ENCODE measurements at regions not wholly inside any gene's neighbourhood (a gene's known extent, or its start where the extent isn't known, plus 50 kb on each side); places are given as distances from the start of the nearest gene placed in this dataset.

DNA sequence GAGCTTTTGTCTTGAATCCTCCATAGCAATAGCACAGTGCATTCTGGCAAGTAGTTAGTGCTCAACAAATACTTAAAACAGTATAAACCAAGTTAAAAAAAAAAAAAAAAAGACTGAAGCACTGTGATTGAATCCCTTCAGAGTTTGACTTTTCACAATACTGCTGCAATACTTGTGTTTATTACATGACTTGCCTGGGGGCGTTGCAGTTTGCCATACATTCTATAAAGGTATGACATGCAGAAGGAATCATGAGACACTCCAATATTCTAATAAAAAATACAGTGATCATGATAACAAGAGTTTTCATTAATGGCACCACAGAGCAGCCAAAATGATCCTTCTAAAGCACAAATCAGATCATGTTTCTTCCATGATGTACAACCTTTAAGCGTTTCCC lies 205.0 kb upstream of the CDKN3 start:
- Histone ChIP-seq H4K20me1 (ENCODE audit: insufficient read depth) (no peaks in the 10 kb centered on the region), H3K4me3 (IDR thresholded peaks at IDR 0.05; ENCODE audit: insufficient read depth, low read depth, low read length) (no peak overlapping the region), H3K4me1 (ENCODE audit: low read depth, poor library complexity, severe bottlenecking) (peaks cover 5% of the 10 kb centered on the region), H2AFZ (ENCODE audit: low read depth) (no peak overlapping the region), H3K36me3 (ENCODE audit: insufficient read depth) (no peaks in the 10 kb centered on the region), H3K27me3 (ENCODE audit: insufficient read depth, low read depth) (no peaks in the 10 kb centered on the region), H3K79me2 (ENCODE audit: insufficient read depth, low read depth) (no peaks in the 10 kb centered on the region), H3K27ac (no peak overlapping the region), H3K4me2 (no peak overlapping the region), H3K9ac (no peak overlapping the region)
- TF ChIP-seq, protein P1, sequence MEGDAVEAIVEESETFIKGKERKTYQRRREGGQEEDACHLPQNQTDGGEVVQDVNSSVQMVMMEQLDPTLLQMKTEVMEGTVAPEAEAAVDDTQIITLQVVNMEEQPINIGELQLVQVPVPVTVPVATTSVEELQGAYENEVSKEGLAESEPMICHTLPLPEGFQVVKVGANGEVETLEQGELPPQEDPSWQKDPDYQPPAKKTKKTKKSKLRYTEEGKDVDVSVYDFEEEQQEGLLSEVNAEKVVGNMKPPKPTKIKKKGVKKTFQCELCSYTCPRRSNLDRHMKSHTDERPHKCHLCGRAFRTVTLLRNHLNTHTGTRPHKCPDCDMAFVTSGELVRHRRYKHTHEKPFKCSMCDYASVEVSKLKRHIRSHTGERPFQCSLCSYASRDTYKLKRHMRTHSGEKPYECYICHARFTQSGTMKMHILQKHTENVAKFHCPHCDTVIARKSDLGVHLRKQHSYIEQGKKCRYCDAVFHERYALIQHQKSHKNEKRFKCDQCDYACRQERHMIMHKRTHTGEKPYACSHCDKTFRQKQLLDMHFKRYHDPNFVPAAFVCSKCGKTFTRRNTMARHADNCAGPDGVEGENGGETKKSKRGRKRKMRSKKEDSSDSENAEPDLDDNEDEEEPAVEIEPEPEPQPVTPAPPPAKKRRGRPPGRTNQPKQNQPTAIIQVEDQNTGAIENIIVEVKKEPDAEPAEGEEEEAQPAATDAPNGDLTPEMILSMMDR (conservative IDR thresholded peaks at IDR 0.05; ENCODE audit: low read depth, low read length): no peak

DNA sequence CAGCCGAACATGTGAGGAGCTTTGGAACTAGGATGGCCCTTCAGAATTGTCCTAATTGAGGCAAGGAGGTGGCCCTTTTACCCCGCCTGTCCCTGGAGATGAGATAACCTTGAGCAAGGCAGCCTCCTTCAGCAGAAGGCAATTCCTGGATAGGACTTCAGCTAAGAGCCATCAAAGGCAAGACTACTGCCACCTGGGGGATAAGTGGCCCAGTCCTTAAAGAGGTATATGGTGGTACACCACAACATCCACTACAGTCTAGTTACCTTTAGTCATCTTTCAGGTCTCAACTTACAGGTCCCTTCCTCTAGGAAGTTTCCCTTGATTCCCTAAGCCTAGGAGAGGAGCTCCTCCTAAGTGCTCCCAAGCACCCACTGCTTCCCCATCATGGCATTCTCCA lies 204.2 kb upstream of the CDKN3 start:
- Histone ChIP-seq H3K4me3 (IDR thresholded peaks at IDR 0.05; ENCODE audit: insufficient read depth, low read depth, low read length) (no peak overlapping the region), H3K4me2 (no peak overlapping the region), H3K27ac (no peak overlapping the region), H2AFZ (ENCODE audit: low read depth) (no peak overlapping the region), H3K36me3 (ENCODE audit: insufficient read depth) (no peaks in the 10 kb centered on the region), H4K20me1 (ENCODE audit: insufficient read depth) (no peaks in the 10 kb centered on the region), H3K4me1 (ENCODE audit: low read depth, poor library complexity, severe bottlenecking) (peaks cover 5% of the 10 kb centered on the region), H3K79me2 (ENCODE audit: insufficient read depth, low read depth) (no peaks in the 10 kb centered on the region), H3K27me3 (ENCODE audit: insufficient read depth, low read depth) (no peaks in the 10 kb centered on the region), H3K9ac (no peak overlapping the region)
- TF ChIP-seq, protein P1 (conservative IDR thresholded peaks at IDR 0.05; ENCODE audit: low read depth, low read length): no peak

DNA sequence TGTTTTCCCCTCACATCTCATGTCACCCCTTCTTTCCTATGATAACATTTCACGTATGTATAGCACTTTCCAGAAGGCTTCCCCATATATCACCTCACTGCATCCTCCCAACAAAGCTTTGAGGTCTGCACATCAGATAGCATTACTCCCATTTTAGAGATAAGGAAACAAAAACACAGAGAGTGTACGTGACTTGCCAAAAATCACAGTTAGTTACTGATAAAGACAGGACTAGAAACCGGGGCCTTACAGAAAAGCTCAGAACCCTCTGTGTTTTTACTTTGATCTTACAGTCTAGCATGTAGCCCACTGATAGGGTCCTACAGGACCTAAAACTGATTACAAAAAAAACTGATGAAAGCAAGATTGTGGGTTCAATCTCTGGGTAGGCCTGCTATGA lies 202.9 kb upstream of the CDKN3 start:
- Histone ChIP-seq H3K79me2 (ENCODE audit: insufficient read depth, low read depth) (no peaks in the 10 kb centered on the region), H4K20me1 (ENCODE audit: insufficient read depth) (no peaks in the 10 kb centered on the region), H3K4me3 (IDR thresholded peaks at IDR 0.05; ENCODE audit: insufficient read depth, low read depth, low read length) (no peak overlapping the region), H3K27ac (no peak overlapping the region), H2AFZ (ENCODE audit: low read depth) (no peak overlapping the region), H3K4me1 (ENCODE audit: low read depth, poor library complexity, severe bottlenecking) (peaks cover 5% of the 10 kb centered on the region), H3K36me3 (ENCODE audit: insufficient read depth) (no peaks in the 10 kb centered on the region), H3K9ac (no peak overlapping the region), H3K4me2 (no peak overlapping the region), H3K27me3 (ENCODE audit: insufficient read depth, low read depth) (no peaks in the 10 kb centered on the region)
- TF ChIP-seq, protein P1 (conservative IDR thresholded peaks at IDR 0.05; ENCODE audit: low read depth, low read length): no peak

DNA sequence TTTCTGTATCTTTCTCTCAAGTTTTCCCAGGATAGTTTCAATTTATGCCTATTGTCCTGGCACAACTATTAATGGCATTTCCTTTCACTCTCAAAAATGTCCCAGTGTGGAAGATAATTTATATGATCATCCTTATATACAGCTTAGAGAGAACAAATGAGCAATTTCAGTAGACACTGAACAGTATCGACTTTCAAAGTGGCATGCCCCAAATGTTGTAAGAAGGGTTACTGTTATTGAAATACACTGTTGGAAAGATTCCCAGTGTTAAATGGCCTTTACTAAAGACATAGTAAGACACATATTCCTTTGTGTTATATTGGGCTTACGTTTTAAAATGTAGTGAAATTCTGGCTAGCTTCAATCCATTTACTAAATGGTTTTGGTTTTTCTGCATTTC lies 202.3 kb upstream of the CDKN3 start:
- H3K27ac ChIP-seq: no peak overlapping the region
- no peaks in the 10 kb centered on the region for H4K20me1 ChIP-seq (ENCODE audit: insufficient read depth)
- H2AFZ ChIP-seq (ENCODE audit: low read depth): no peak overlapping the region
- H3K4me1 ChIP-seq (ENCODE audit: low read depth, poor library complexity, severe bottlenecking): peaks cover 2% of the 10 kb centered on the region
- H3K27me3 ChIP-seq (ENCODE audit: insufficient read depth, low read depth): no peaks in the 10 kb centered on the region
- H3K79me2 ChIP-seq (ENCODE audit: insufficient read depth, low read depth): no peaks in the 10 kb centered on the region
- H3K4me3 ChIP-seq (IDR thresholded peaks at IDR 0.05; ENCODE audit: insufficient read depth, low read depth, low read length): no peak overlapping the region
- no peaks in the 10 kb centered on the region for H3K36me3 ChIP-seq (ENCODE audit: insufficient read depth)
- H3K9ac ChIP-seq: no peak overlapping the region
- TF ChIP-seq, protein P1 (conservative IDR thresholded peaks at IDR 0.05; ENCODE audit: low read depth, low read length): no peak
- H3K4me2 ChIP-seq: no peak overlapping the region

DNA sequence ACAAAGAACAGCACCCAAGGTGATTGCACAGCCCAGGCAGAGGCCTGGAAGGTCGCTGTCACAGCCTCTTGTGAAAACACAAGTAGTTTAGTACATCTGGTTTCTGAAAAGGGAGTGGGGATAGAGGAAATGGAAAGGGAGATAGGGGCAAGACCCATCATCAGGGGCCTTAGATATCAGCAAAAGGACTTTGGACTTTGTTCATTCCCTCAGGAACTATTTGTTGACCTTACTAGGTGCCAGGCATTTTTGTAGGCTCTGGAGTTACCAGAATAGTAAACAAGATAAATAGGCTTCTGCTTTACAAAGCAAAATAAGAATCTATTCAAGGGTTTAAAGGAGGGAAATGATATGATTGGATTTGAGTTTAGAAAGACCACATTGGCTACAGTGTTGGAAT lies 199.4 kb upstream of the CDKN3 start:
- Histone ChIP-seq H3K27ac (no peak overlapping the region), H3K79me2 (ENCODE audit: insufficient read depth, low read depth) (no peaks in the 10 kb centered on the region), H2AFZ (ENCODE audit: low read depth) (no peak overlapping the region), H3K4me2 (no peak overlapping the region), H3K9ac (no peak overlapping the region), H3K4me1 (ENCODE audit: low read depth, poor library complexity, severe bottlenecking) (no peaks in the 10 kb centered on the region), H4K20me1 (ENCODE audit: insufficient read depth) (no peaks in the 10 kb centered on the region), H3K36me3 (ENCODE audit: insufficient read depth) (no peaks in the 10 kb centered on the region), H3K27me3 (ENCODE audit: insufficient read depth, low read depth) (no peaks in the 10 kb centered on the region), H3K4me3 (IDR thresholded peaks at IDR 0.05; ENCODE audit: insufficient read depth, low read depth, low read length) (no peak overlapping the region)
- TF ChIP-seq, protein P1 (conservative IDR thresholded peaks at IDR 0.05; ENCODE audit: low read depth, low read length): no peak

Data from KMS-11 (cell line).